ENCODE measurements at regions not wholly inside any gene's neighbourhood (a gene's known extent, or its start where the extent isn't known, plus 50 kb on each side); places are given as distances from the start of the nearest gene placed in this dataset.

GRCh38 chr4:8932884-8933283, 61.2 kb upstream of the HMX1 start:
- POLR2A ChIA-PET, result no interaction called here
- TF ChIP-seq, protein P1, sequence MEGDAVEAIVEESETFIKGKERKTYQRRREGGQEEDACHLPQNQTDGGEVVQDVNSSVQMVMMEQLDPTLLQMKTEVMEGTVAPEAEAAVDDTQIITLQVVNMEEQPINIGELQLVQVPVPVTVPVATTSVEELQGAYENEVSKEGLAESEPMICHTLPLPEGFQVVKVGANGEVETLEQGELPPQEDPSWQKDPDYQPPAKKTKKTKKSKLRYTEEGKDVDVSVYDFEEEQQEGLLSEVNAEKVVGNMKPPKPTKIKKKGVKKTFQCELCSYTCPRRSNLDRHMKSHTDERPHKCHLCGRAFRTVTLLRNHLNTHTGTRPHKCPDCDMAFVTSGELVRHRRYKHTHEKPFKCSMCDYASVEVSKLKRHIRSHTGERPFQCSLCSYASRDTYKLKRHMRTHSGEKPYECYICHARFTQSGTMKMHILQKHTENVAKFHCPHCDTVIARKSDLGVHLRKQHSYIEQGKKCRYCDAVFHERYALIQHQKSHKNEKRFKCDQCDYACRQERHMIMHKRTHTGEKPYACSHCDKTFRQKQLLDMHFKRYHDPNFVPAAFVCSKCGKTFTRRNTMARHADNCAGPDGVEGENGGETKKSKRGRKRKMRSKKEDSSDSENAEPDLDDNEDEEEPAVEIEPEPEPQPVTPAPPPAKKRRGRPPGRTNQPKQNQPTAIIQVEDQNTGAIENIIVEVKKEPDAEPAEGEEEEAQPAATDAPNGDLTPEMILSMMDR (IDR thresholded peaks at IDR 0.05), result no peak
- Mint-ChIP-seq H3K4me3 (no peak overlapping the region), H3K27ac (no peak overlapping the region), H3K27me3 (no peaks in the 10 kb centered on the region), H3K36me3 (ENCODE audit: low read depth) (no peaks in the 10 kb centered on the region), H3K9me3 (peaks cover 4% of the 10 kb centered on the region), H3K4me1 (peaks cover 8% of the 10 kb centered on the region)
- ATAC-seq (ENCODE audit: low read depth) (no peak), DNase-seq (no peak)
- CTCF ChIA-PET, result no interaction called here
- intact Hi-C loops (cut with micrococcal nuclease), result no loop called here

DNA sequence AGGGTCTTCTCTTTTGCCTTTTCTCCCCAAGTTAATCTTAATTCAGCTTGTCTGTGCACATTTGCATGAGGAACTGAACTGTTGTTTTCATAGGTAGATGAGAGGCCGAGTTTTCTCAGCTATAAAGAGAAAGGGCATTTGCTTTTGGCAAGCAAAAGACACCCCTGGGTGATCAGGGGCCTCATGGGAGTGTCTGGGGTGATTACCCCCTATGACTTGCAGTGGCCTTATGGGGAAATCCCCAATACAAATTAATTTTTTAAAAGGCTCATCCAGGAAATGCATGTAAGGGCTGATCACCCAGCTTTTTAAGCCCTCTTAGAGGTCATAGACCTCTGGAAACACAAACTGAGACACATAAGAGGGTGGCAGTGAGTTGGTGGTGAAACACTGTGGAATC, 56.4 kb upstream of the HMX1 start:
- CTCF ChIA-PET, result no interaction called here
- intact Hi-C loops (cut with micrococcal nuclease), result no loop called here
- TF ChIP-seq, protein P1 (IDR thresholded peaks at IDR 0.05), result no peak
- Mint-ChIP-seq H3K4me1 (peaks cover 12% of the 10 kb centered on the region), H3K9me3 (peaks cover 12% of the 10 kb centered on the region), H3K4me3 (no peak overlapping the region), H3K27ac (no peak overlapping the region), H3K36me3 (ENCODE audit: low read depth) (no peaks in the 10 kb centered on the region), H3K27me3 (no peaks in the 10 kb centered on the region)
- no peak for DNase-seq
- peak; percentile 82 for ATAC-seq (ENCODE audit: low read depth)
- POLR2A ChIA-PET, result no interaction called here

DNA sequence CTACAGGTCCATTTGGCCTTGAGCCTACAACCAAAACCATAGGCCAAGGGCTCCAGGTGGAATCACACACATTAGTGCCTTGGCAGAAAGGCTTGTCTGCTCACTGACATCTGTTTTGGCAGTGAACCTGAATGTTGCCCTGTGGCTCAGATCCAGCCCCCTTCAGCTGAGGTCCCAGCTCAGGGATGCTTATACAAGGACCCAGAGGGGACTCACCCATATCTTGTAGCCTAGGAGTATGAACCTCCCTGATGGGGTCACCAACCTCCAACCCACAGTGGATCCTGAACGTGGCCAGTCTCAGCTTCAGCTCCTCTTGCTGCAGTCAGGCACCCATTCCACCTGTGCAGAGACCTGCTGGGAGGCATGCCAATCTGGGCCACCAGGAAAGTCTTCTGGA, 50.8 kb upstream of the HMX1 start:
- ChIA-PET CTCF (no interaction called here), POLR2A (no interaction called here)
- H3K36me3 Mint-ChIP-seq (ENCODE audit: low read depth), result no peaks in the 10 kb centered on the region
- no peak overlapping the region for H3K27ac Mint-ChIP-seq
- intact Hi-C loops (cut with micrococcal nuclease), result no loop called here
- no peak overlapping the region for H3K4me3 Mint-ChIP-seq
- DNase-seq (no peak), ATAC-seq (ENCODE audit: low read depth) (no peak)
- TF ChIP-seq, protein P1 (IDR thresholded peaks at IDR 0.05), result no peak
- peaks cover under 1% of the 10 kb centered on the region for H3K4me1 Mint-ChIP-seq
- peaks cover 15% of the 10 kb centered on the region for H3K9me3 Mint-ChIP-seq
- peaks cover 5% of the 10 kb centered on the region for H3K27me3 Mint-ChIP-seq

DNA sequence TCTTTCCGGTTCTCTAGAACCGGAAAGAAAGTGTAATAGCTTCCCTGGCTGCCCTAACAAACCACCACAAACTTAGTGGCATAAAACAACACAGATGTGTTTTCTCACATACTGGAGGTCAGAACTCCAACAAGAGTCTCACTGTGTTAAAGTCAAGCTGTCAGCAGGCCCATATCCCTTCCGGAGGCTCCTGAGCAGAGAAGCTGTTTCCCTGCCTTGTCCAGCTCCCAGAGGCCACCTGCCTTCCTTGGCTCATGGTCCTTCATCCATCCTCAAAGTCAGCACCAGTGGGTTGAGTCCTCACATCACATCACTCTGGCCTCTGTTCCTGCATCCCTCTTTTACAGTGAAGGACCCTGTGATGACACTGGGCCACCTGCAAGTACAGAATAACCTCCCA, 49.8 kb upstream of the HMX1 start:
- Mint-ChIP-seq H3K4me1 (no peaks in the 10 kb centered on the region), H3K9me3 (peaks cover 13% of the 10 kb centered on the region), H3K27me3 (peaks cover 5% of the 10 kb centered on the region), H3K4me3 (no peak overlapping the region), H3K27ac (no peak overlapping the region), H3K36me3 (ENCODE audit: low read depth) (no peaks in the 10 kb centered on the region)
- ATAC-seq (ENCODE audit: low read depth) (no peak), DNase-seq (no peak)
- ChIA-PET POLR2A (no interaction called here), CTCF (no interaction called here)
- TF ChIP-seq, protein P1 (IDR thresholded peaks at IDR 0.05), result no peak
- intact Hi-C loops (cut with micrococcal nuclease), result no loop called here
